T-helper 1 cell (primary cell): ENCODE measurements at regions not wholly inside any gene's neighbourhood (a gene's known extent, or its start where the extent isn't known, plus 50 kb on each side); places are given as distances from the start of the nearest gene placed in this dataset.
"Not testable (repeated sequence)": the region's sequence is repeated elsewhere in the genome, so short reads cannot be mapped to it uniquely, and the experiment has no call there.

Experiments used
- DNase-seq, 5 donors: peaks; one replicate each; pipeline ENCODE4 v3.0.0-alpha.2; 2012 to 2020

- no peak for DNase-seq
Measured at GRCh38 chrY:14356154-14356553, 168.2 kb upstream of the NLGN4Y start.

- no peak for DNase-seq
Measured at GRCh38 chrY:14360748-14361500, 163.4 kb upstream of the NLGN4Y start.

DNA sequence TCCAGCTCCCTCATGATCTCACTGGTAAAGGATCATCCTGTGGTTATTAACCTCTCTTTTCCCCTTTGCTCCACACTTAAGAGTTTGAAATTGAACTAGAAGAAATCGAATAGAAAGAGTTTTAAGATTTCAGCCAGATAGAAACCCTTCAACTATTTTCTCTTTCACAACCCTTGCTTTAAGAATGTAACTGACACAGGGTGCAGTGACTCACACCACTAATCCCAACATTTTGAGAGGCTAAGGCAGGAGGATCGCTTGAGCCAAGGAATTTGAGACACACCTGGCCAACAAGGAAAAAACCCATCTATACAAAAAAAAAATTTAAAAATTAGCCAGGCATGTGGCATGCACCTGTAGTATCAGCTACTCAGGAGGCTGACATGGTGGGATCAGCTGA is 150.7 kb upstream of the NLGN4Y start:
- no peak for DNase-seq

DNA sequence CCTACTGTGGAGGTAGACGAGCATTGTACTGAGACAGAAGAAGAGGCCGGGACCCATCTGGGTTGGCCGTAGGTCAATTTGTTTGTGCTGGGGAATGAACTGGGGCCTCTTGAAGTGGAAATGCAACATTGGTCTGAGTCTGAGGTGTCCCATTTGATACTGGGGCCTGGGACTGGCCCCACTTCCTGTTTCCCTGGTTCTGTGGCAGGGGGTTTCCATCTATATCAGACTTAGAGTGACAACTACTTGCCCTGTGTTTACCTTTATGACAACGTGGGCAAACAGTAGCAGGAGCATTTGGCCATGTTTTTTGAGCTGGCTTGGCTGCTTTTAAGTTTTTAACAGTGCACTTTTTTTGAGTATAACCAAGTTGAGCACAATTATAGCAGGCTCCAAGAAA is 146.1 kb upstream of the NLGN4Y start:
- no peak for DNase-seq

DNA sequence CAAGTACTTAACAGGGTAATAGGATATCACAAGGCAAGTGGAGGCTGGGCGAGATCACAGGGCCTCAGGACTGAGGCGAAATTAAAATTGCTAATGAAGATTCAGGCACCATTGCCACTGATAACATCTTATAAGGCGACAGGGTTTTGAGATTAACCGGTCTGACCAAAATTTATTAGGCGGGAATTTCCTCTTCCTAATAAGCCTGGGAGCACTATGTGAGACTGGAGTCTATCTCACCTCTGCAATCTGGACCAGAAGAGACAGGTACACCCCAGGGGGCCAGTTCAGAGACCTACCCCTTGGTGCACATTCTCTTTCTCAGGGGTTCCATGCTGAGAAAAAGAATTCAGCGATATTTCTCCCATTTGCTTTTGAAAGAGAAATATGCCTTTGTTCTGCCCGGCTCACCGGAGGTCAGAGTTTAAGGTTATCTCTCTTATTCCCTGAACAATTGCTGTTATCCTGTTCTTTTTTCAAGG is 113.7 kb upstream of the NLGN4Y start:
- not testable (repeated sequence) for DNase-seq

DNA sequence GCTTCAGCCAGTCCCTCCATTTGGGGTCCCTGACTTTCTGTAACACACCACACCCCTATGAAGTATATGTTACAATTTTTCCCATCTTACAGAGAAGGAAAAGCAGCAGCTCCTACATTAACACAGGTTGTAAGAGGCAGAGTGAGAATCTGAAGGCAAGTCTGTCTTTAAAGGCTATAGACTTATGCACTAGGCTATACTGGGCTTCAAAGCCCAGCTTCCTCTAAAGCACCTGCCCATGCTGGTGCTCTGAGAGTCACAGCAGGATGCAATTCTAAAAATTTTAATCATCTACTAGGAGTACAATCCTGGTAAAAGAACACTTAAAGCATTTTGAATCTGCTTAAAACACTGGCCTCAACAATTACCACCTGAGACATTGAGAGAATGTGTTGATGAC is 113.0 kb upstream of the NLGN4Y start:
- DNase-seq = no peak

- DNase-seq = no peak
Measured at GRCh38 chrY:14436546-14436945, 87.8 kb upstream of the NLGN4Y start.

DNA sequence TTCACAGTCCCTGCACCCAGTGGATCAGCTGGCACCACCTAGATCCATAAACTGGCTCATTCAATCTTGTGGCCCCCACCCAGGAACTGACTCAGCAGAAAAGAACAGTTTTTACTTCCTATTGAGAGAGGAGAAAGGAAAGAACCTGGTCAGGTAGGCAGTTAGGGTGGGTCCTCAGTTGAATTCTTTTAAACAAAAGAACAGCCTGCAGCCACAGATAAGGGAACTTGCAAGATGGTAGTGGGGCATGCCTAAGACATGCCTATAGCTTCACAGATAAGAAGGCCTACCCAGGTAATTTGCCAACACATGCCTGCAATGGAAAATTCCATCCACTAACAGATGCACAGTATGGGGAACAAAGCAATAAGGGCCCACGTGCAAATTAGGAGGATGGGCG is 86.7 kb upstream of the NLGN4Y start:
- no peak for DNase-seq

DNA sequence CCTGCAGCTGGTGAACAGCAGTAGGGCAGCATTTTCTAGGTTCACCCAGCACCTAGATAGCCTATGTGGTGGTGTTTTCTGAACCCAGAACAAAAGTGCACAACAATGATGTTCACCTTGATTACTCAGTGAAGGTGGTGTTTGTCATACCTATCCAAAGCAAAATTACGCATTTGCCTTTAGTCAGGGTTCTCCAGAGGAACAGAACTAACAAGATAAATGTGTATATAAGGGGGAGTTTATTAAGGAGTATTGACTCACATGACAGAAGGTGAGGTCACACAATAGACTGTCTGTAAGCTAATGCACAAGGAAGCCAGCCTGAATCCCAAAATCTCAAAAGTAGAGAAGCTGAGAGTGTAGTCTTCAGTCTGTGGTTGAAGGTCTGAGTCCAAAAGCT is 85.9 kb upstream of the NLGN4Y start:
- DNase-seq = no peak

- DNase-seq = no peak
Measured at GRCh38 chrY:14444550-14444949, 79.8 kb upstream of the NLGN4Y start.

GRCh38 chrY:14468151-14468683 is 56.1 kb upstream of the NLGN4Y start:
- no peak for DNase-seq

- no peak for DNase-seq
Measured at GRCh38 chrY:14472421-14472820, 51.9 kb upstream of the NLGN4Y start.

DNA sequence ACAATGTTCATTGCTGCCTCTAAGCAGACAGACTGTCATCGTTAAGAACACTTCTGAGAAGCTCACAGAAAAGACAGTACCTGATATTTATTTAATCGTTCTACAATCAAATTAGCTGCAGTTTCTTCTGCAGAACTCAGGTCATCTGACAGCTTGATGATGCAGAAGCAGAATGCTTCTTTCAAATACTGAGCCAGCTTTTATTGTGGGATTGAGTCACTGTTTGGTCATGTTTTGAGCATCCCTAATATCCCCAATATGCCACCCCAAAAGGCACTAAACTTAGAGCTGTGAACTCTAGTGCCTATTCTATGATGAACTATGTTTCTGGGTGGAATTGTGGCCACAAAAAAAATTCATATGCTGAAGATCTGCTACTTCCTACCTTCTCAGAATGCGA is 51.0 kb upstream of the NLGN4Y start:
- no peak for DNase-seq
